Adrenal gland (tissue), 9 donors: ENCODE measurements at regions not wholly inside any gene's neighbourhood (a gene's known extent, or its start where the extent isn't known, plus 50 kb on each side); places are given as distances from the start of the nearest gene placed in this dataset.

ENCODE experiments used
- DNase-seq, 7 donors: peaks; one replicate each; pipeline ENCODE4 v3.0.0-alpha.2; 2019 to 2020
- H3K27ac ChIP-seq, 5 donors: fragments of 200-600 bp; sonication (generic) in 4 of 5; 1 replicate in 3 of 5; 2 replicates in 2 of 5; pipeline versions ENCODE4 v1.5.1 to v1.8.0; 2016 to 2020; ENCODE audit warnings: mild to moderate bottlenecking in 1 of 5
- H3K27me3 ChIP-seq: fragments of 200-600 bp; 2 replicates; pipeline ENCODE4 v1.8.0; 2021
- H3K36me3 ChIP-seq, 2 donors: fragments of 200-600 bp; replicated peaks in 1 of 2; 1 replicate in 1 of 2; 2 replicates in 1 of 2; pipeline versions ENCODE4 v1.5.1 to v1.8.0; 2018 to 2022
- H3K4me1 ChIP-seq, 2 donors: fragments of 200-600 bp; replicated peaks in 1 of 2; 1 replicate in 1 of 2; 2 replicates in 1 of 2; pipeline versions ENCODE4 v1.5.1 to v1.8.0; 2018 to 2021
- H3K4me3 ChIP-seq, 4 donors: fragments of 200-600 bp; sonication (generic) in 3 of 4; one replicate each; pipeline ENCODE4 v1.5.1; 2016 to 2018
- H3K9me3 ChIP-seq, 3 donors: fragments of 200-600 bp; sonication (generic) in 1 of 3; replicated peaks in 1 of 3; 1 replicate in 2 of 3; 2 replicates in 1 of 3; pipeline versions ENCODE4 v1.5.1 to v1.8.0; 2016 to 2021
- CTCF ChIP-seq, 6 experiments: fragments of 450-650 bp in 4 of 6; fragments of 200-600 bp in 2 of 6; sonication (generic) in 1 of 6; IDR thresholded peaks; 1 replicate in 5 of 6; 2 replicates in 1 of 6; pipeline versions ENCODE4 v1.5.1 to v1.8.0; 2016 to 2021; ENCODE audit warnings: antibody characterized with exemption in 6 of 6, mild to moderate bottlenecking in 2 of 6, moderate library complexity in 1 of 6
- POLR2A ChIP-seq, 2 donors: fragments of 450-650 bp; IDR thresholded peaks; one replicate each; pipeline ENCODE4 v1.6.1; 2017; ENCODE audit warnings: antibody characterized with exemption in 2 of 2, mild to moderate bottlenecking in 2 of 2, moderate library complexity in 1 of 2
- whole genome bisulfite sequencing, 4 donors: extraction: QIAGEN DNeasy Blood & Tissue Kit in 2 of 4; methylation state at CpG; one replicate each; pipeline versions ENCODE4 v1.1.5 to v1.1.7; 2013 to 2017; 5-methylcytosine and 5-hydroxymethylcytosine counted together
- intact Hi-C, 2 donors: fragments of 100-400 bp; cut with DNase I; formaldehyde crosslinking; loops; one replicate each; pipeline versions ENCODE4 v1.14.1 to v1.15.0; 2022 to 2023
- donor health status: healthy with polysubstance abuse.
- donor health status: Bipolar disorder and iron deficiency.
- donor health status: DM: yes; HTN: yes; CAD: no.
- donor health status: DM: no; HTN: no; CAD: no.
- donor health status: DM: no; HTN: no; CAD: no.

GRCh38 chr3:64450396-64450956 lies 225.2 kb upstream of the PRICKLE2 start:
- DNase-seq: no peak
- no peak overlapping the region for H3K27ac ChIP-seq
- H3K27me3 ChIP-seq: no peaks in the 10 kb centered on the region
- 74 to 89% (median 76%) methylated on average over 5 of the region's 5 CpGs for WGBS, 4 donors
- H3K4me1 ChIP-seq: no peaks in the 10 kb centered on the region
- TF ChIP-seq POLR2A (IDR thresholded peaks at IDR 0.05): no peak
- no peak for TF ChIP-seq CTCF (IDR thresholded peaks at IDR 0.05)
- no peaks in the 10 kb centered on the region for H3K36me3 ChIP-seq
- H3K4me3 ChIP-seq: no peak overlapping the region
- intact Hi-C loops: no loop called here
- H3K9me3 ChIP-seq: no peaks in the 10 kb centered on the region

DNA sequence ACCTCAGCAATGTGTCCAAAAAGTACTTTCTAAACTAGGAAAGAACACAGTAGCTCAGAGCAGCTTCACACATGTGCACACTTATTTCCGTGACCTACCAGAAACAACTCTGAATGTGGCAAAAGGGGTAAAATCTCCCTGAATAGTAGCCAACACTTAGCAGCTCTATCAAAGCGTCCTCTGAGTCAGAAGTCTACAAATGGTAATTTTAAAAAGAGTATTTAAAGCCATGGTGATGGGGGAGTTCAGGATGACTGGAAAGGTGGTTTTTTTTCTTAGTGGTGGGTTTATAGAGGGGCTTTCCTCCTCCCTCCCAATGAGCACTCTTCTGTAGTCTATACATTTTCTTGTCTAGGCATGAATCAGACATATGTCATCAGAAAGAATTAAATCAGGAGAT lies 223.8 kb upstream of the PRICKLE2 start:
- peaks cover 4% of the 10 kb centered on the region for H3K27me3 ChIP-seq
- no peak for DNase-seq
- H3K27ac ChIP-seq: no peak overlapping the region
- no peak overlapping the region for H3K4me3 ChIP-seq
- no peaks in the 10 kb centered on the region for H3K36me3 ChIP-seq
- H3K4me1 ChIP-seq: peaks cover 0 to 13% of the 10 kb centered on the region in 2 donors
- 69 to 90% (median 80%) methylated on average over 2 of the region's 2 CpGs for WGBS, 4 donors
- intact Hi-C loops: no loop called here
- TF ChIP-seq POLR2A (IDR thresholded peaks at IDR 0.05) (no peak), CTCF (IDR thresholded peaks at IDR 0.05) (no peak)
- H3K9me3 ChIP-seq: no peaks in the 10 kb centered on the region

- no peak overlapping the region for H3K4me3 ChIP-seq
- H3K27ac ChIP-seq: no peak overlapping the region
- DNase-seq: no peak
- H3K4me1 ChIP-seq: peaks cover 0 to 18% of the 10 kb centered on the region in 2 donors
- TF ChIP-seq POLR2A (IDR thresholded peaks at IDR 0.05): no peak
- no peak for TF ChIP-seq CTCF (IDR thresholded peaks at IDR 0.05)
- no peaks in the 10 kb centered on the region for H3K9me3 ChIP-seq
- H3K36me3 ChIP-seq: no peaks in the 10 kb centered on the region
- peaks cover 4% of the 10 kb centered on the region for H3K27me3 ChIP-seq
- intact Hi-C loops: no loop called here
- WGBS, 4 donors: 74 to 94% (median 88%) methylated on average over 5 of the region's 5 CpGs
Observed at GRCh38 chr3:64445944-64446300, 220.7 kb upstream of the PRICKLE2 start.

GRCh38 chr3:64445109-64445943 lies 220.1 kb upstream of the PRICKLE2 start:
- no peaks in the 10 kb centered on the region for H3K36me3 ChIP-seq
- intact Hi-C loops: no loop called here
- TF ChIP-seq CTCF (IDR thresholded peaks at IDR 0.05) (no peak), POLR2A (IDR thresholded peaks at IDR 0.05) (no peak)
- H3K9me3 ChIP-seq: no peaks in the 10 kb centered on the region
- peak overlapping the region in 1 of 4 donors; percentile 62 for H3K4me3 ChIP-seq
- H3K27me3 ChIP-seq: peaks cover 4% of the 10 kb centered on the region
- WGBS, 4 donors: 3 to 31% (median 10%) methylated on average over 6 to 79 of the region's 79 CpGs
- no peak overlapping the region for H3K27ac ChIP-seq
- peaks cover 0 to 24% of the 10 kb centered on the region in 2 donors for H3K4me1 ChIP-seq
- DNase-seq: peak in 5 of 7 donors; percentile 22 to 43 (median 30)
